ENCODE measurements at regions not wholly inside any gene's neighbourhood (a gene's known extent, or its start where the extent isn't known, plus 50 kb on each side); places are given as distances from the start of the nearest gene placed in this dataset.

DNA sequence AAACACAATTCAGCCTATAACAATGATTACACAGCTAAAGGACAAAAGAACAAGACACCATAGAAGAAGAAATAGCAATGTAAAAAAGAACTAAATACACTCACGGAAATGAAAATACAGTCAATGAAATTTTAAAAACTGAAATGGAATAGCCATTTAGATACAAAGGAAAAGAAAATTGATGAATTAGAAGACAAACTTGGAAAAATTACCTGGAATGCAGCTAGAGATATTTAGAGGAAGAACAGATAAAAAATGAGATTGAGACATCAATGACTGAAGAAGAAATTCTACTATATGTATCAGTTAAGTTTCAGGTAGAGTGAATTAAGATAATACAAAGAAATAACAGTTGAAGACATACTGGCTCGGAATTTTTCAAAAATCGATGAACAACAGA is 430.4 kb upstream of the NR5A2 start:
- Histone ChIP-seq H3K4me3 (ENCODE audit: low read length) (no peak overlapping the region), H3K27ac (ENCODE audit: low read length) (no peak overlapping the region)
- TF ChIP-seq EP300 (conservative IDR thresholded peaks at IDR 0.05; ENCODE audit: poor library complexity, severe bottlenecking) (no peak), SMC3 (conservative IDR thresholded peaks at IDR 0.05; ENCODE audit: poor library complexity) (no peak), TAF1 (IDR thresholded peaks at IDR 0.05; ENCODE audit: low read depth) (no peak)
- TF ChIP-seq, protein P1, sequence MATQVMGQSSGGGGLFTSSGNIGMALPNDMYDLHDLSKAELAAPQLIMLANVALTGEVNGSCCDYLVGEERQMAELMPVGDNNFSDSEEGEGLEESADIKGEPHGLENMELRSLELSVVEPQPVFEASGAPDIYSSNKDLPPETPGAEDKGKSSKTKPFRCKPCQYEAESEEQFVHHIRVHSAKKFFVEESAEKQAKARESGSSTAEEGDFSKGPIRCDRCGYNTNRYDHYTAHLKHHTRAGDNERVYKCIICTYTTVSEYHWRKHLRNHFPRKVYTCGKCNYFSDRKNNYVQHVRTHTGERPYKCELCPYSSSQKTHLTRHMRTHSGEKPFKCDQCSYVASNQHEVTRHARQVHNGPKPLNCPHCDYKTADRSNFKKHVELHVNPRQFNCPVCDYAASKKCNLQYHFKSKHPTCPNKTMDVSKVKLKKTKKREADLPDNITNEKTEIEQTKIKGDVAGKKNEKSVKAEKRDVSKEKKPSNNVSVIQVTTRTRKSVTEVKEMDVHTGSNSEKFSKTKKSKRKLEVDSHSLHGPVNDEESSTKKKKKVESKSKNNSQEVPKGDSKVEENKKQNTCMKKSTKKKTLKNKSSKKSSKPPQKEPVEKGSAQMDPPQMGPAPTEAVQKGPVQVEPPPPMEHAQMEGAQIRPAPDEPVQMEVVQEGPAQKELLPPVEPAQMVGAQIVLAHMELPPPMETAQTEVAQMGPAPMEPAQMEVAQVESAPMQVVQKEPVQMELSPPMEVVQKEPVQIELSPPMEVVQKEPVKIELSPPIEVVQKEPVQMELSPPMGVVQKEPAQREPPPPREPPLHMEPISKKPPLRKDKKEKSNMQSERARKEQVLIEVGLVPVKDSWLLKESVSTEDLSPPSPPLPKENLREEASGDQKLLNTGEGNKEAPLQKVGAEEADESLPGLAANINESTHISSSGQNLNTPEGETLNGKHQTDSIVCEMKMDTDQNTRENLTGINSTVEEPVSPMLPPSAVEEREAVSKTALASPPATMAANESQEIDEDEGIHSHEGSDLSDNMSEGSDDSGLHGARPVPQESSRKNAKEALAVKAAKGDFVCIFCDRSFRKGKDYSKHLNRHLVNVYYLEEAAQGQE (IDR thresholded peaks at IDR 0.05; ENCODE audit: borderline replicate concordance): no peak

DNA sequence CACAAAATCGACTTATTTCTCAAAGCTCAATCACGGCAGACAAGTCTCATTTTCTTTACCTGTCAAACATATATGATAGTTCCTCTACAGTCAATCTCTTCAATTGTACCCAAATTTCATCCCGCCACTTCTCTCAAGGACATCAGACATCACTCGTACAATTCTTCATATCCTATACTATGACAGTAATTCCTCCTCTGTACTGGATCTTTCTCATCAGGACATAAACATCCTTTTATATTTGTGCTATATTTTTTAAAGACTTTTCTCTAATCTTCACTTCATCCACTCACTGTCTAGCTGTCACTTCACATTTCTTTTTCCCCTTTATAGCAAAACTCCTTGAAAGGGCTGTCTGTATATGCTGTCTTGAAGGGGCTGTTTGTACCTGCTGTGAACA is 419.1 kb upstream of the NR5A2 start:
- H3K27me3 ChIP-seq (ENCODE audit: insufficient read depth, low read depth, low read length): no peaks in the 10 kb centered on the region
- peaks cover 3% of the 10 kb centered on the region for H3F3A ChIP-seq (ENCODE audit: insufficient read depth, low read length, poor library complexity, severe bottlenecking)
- H3K9ac ChIP-seq (ENCODE audit: low read length): no peak overlapping the region
- TF ChIP-seq EP300 (conservative IDR thresholded peaks at IDR 0.05; ENCODE audit: poor library complexity, severe bottlenecking) (peak; percentile 92), POLR2AphosphoS5 (IDR thresholded peaks at IDR 0.05) (peak; percentile 36), EZH2 (IDR thresholded peaks at IDR 0.05; ENCODE audit: borderline replicate concordance, insufficient read depth, low read length, poor library complexity, severe bottlenecking) (no peak), RAD21 (conservative IDR thresholded peaks at IDR 0.05) (no peak), SMC3 (conservative IDR thresholded peaks at IDR 0.05; ENCODE audit: poor library complexity) (no peak), MXI1 (conservative IDR thresholded peaks at IDR 0.05; ENCODE audit: poor library complexity, severe bottlenecking) (no peak)
- no peaks in the 10 kb centered on the region for H3K79me2 ChIP-seq (replicated peaks; ENCODE audit: insufficient read depth, low read length)
- no peaks in the 10 kb centered on the region for H3K36me3 ChIP-seq (ENCODE audit: insufficient read depth, low read length)
- no peak overlapping the region for H3K4me3 ChIP-seq (ENCODE audit: low read length)
- H3K27ac ChIP-seq (ENCODE audit: low read length): peak overlapping the region; percentile 17
- no peaks in the 10 kb centered on the region for H4K20me1 ChIP-seq (ENCODE audit: insufficient read depth)
- H2AFZ ChIP-seq (ENCODE audit: low read depth, low read length): no peak overlapping the region
- no peaks in the 10 kb centered on the region for H3K9me3 ChIP-seq (ENCODE audit: low read length)
- no peaks in the 10 kb centered on the region for H3K9me2 ChIP-seq (ENCODE audit: insufficient read depth, low read length)
- H3K4me2 ChIP-seq (ENCODE audit: low read length): no peak overlapping the region

More for the DNA sequence above, 430.4 kb upstream of the NR5A2 start:
- Histone ChIP-seq H3K9me3 (ENCODE audit: low read length) (no peaks in the 10 kb centered on the region), H3K4me2 (ENCODE audit: low read length) (no peak overlapping the region), H3K79me2 (replicated peaks; ENCODE audit: insufficient read depth, low read length) (no peaks in the 10 kb centered on the region), H2AFZ (ENCODE audit: low read depth, low read length) (no peak overlapping the region), H3F3A (ENCODE audit: insufficient read depth, low read length, poor library complexity, severe bottlenecking) (no peaks in the 10 kb centered on the region), H4K20me1 (ENCODE audit: insufficient read depth) (no peaks in the 10 kb centered on the region), H3K36me3 (ENCODE audit: insufficient read depth, low read length) (no peaks in the 10 kb centered on the region), H3K27me3 (ENCODE audit: insufficient read depth, low read depth, low read length) (no peaks in the 10 kb centered on the region), H3K9ac (ENCODE audit: low read length) (no peak overlapping the region), H3K9me2 (ENCODE audit: insufficient read depth, low read length) (no peaks in the 10 kb centered on the region)

DNA sequence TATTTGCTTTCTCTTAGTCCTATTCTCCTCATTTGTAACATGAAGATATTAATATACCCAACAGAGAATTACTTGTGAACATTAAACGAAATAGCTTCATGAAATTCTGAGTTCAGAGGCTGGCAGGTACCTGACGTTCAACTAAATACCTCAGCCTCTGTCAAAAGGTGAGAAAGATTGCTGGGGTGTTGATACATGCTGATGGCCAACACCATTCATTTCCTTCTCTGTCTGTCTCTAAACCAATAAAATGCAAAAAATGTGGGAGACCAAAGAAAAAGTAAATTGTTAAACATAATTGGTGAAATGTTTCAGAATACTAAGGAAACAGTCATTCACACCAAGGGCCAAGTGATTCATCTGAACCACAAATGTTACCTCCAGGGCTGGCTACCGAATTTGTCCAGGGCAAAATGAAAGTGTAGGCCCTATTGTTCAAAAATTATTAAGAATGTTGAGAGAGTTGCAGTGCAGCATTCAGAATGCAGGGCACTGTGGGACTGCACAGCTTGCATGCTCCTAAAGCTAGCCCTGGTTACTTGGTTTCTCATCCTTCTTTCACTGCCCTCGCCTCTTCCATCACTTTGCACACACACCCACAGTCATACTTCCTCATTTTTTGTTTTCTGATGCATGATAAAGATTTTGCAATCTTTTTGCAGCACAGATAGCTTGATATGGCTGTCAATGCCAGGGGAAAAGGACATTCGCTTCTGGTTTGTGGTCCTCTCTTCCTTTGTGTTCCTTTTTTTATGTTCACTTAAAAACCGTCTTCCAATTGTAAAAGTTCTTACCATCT is 414.3 kb upstream of the NR5A2 start:
- Histone ChIP-seq H3K9me3 (ENCODE audit: low read length) (no peaks in the 10 kb centered on the region), H3K36me3 (ENCODE audit: insufficient read depth, low read length) (no peaks in the 10 kb centered on the region), H3K9me2 (ENCODE audit: insufficient read depth, low read length) (no peaks in the 10 kb centered on the region), H2AFZ (ENCODE audit: low read depth, low read length) (no peak overlapping the region), H3K4me3 (ENCODE audit: low read length) (no peak overlapping the region), H3K27ac (ENCODE audit: low read length) (no peak overlapping the region), H3F3A (ENCODE audit: insufficient read depth, low read length, poor library complexity, severe bottlenecking) (peaks cover 3% of the 10 kb centered on the region), H4K20me1 (ENCODE audit: insufficient read depth) (no peaks in the 10 kb centered on the region), H3K4me2 (ENCODE audit: low read length) (no peak overlapping the region), H3K27me3 (ENCODE audit: insufficient read depth, low read depth, low read length) (no peaks in the 10 kb centered on the region), H3K9ac (ENCODE audit: low read length) (no peak overlapping the region), H3K79me2 (replicated peaks; ENCODE audit: insufficient read depth, low read length) (no peaks in the 10 kb centered on the region)
- TF ChIP-seq TAF1 (IDR thresholded peaks at IDR 0.05; ENCODE audit: low read depth) (no peak), EZH2 (IDR thresholded peaks at IDR 0.05; ENCODE audit: borderline replicate concordance, insufficient read depth, low read length, poor library complexity, severe bottlenecking) (no peak), POLR2AphosphoS5 (IDR thresholded peaks at IDR 0.05) (no peak), SMC3 (conservative IDR thresholded peaks at IDR 0.05; ENCODE audit: poor library complexity) (no peak), EP300 (conservative IDR thresholded peaks at IDR 0.05; ENCODE audit: poor library complexity, severe bottlenecking) (no peak), RAD21 (conservative IDR thresholded peaks at IDR 0.05) (no peak), MXI1 (conservative IDR thresholded peaks at IDR 0.05; ENCODE audit: poor library complexity, severe bottlenecking) (no peak)
- TF ChIP-seq, protein P2, sequence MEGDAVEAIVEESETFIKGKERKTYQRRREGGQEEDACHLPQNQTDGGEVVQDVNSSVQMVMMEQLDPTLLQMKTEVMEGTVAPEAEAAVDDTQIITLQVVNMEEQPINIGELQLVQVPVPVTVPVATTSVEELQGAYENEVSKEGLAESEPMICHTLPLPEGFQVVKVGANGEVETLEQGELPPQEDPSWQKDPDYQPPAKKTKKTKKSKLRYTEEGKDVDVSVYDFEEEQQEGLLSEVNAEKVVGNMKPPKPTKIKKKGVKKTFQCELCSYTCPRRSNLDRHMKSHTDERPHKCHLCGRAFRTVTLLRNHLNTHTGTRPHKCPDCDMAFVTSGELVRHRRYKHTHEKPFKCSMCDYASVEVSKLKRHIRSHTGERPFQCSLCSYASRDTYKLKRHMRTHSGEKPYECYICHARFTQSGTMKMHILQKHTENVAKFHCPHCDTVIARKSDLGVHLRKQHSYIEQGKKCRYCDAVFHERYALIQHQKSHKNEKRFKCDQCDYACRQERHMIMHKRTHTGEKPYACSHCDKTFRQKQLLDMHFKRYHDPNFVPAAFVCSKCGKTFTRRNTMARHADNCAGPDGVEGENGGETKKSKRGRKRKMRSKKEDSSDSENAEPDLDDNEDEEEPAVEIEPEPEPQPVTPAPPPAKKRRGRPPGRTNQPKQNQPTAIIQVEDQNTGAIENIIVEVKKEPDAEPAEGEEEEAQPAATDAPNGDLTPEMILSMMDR (IDR thresholded peaks at IDR 0.05; ENCODE audit: poor library complexity, severe bottlenecking): no peak
- TF ChIP-seq, protein P1 (IDR thresholded peaks at IDR 0.05; ENCODE audit: borderline replicate concordance): no peak

Data from neural cell (in vitro differentiated cells).